ENCODE measurements at regions not wholly inside any gene's neighbourhood (a gene's known extent, or its start where the extent isn't known, plus 50 kb on each side); places are given as distances from the start of the nearest gene placed in this dataset.

GRCh38 chr1:55280731-55281130, 65.6 kb upstream of the USP24 start:
- H3K9me3 ChIP-seq (ENCODE audit: control insufficient read depth in 4 of 4, insufficient read depth in 3 of 4, low read length in 3 of 4) = no peaks in the 10 kb centered on the region
- no peak for TF ChIP-seq CTCF (IDR thresholded peaks at IDR 0.05; ENCODE audit: control extremely low read depth, extremely low read depth)
- H3K4me3 ChIP-seq = no peak overlapping the region
- no peaks in the 10 kb centered on the region for H3K27me3 ChIP-seq (ENCODE audit: control insufficient read depth in 3 of 3, insufficient read depth in 3 of 3, low read length in 2 of 3)
- WGBS, 2 donors = 84 to 86% methylated on average over 2 of the region's 2 CpGs
- peaks cover 0 to 3% (median 0%) of the 10 kb centered on the region in 5 donors for H3K4me1 ChIP-seq (ENCODE audit: control insufficient read depth in 5 of 5, insufficient read depth in 5 of 5, low read length in 5 of 5)
- H3K9ac ChIP-seq (ENCODE audit: insufficient read depth in 1 of 2, low read length in 2 of 2) = no peak overlapping the region
- DNase-seq (no peak), ATAC-seq (ENCODE audit: insufficient read depth, low FRiP score) (no peak)
- H3K36me3 ChIP-seq (ENCODE audit: control insufficient read depth in 4 of 4, insufficient read depth in 4 of 4, low read length in 4 of 4) = no peaks in the 10 kb centered on the region
- H3K27ac ChIP-seq (ENCODE audit: low read depth in 1 of 2, low read length in 1 of 2) = no peak overlapping the region

GRCh38 chr1:55279627-55280026, 64.5 kb upstream of the USP24 start:
- Histone ChIP-seq H3K27ac (ENCODE audit: low read depth in 1 of 2, low read length in 1 of 2) (no peak overlapping the region), H3K9me3 (ENCODE audit: control insufficient read depth in 4 of 4, insufficient read depth in 3 of 4, low read length in 3 of 4) (no peaks in the 10 kb centered on the region), H3K4me1 (ENCODE audit: control insufficient read depth in 5 of 5, insufficient read depth in 5 of 5, low read length in 5 of 5) (peaks cover 0 to 3% (median 0%) of the 10 kb centered on the region in 5 donors), H3K36me3 (ENCODE audit: control insufficient read depth in 4 of 4, insufficient read depth in 4 of 4, low read length in 4 of 4) (no peaks in the 10 kb centered on the region), H3K9ac (ENCODE audit: insufficient read depth in 1 of 2, low read length in 2 of 2) (no peak overlapping the region), H3K27me3 (ENCODE audit: control insufficient read depth in 3 of 3, insufficient read depth in 3 of 3, low read length in 2 of 3) (no peaks in the 10 kb centered on the region), H3K4me3 (no peak overlapping the region)
- ATAC-seq (ENCODE audit: insufficient read depth, low FRiP score) = no peak
- WGBS, 2 donors = 94 to 100% methylated on average over 3 of the region's 3 CpGs
- no peak for TF ChIP-seq CTCF (IDR thresholded peaks at IDR 0.05; ENCODE audit: control extremely low read depth, extremely low read depth)
- no peak for DNase-seq

- no peak overlapping the region for H3K9ac ChIP-seq (ENCODE audit: insufficient read depth in 1 of 2, low read length in 2 of 2)
Measured at GRCh38 chr1:55278378-55278777, 63.2 kb upstream of the USP24 start.

More at GRCh38 chr1:55278378-55278777, 63.2 kb upstream of the USP24 start:
- Histone ChIP-seq H3K9me3 (ENCODE audit: control insufficient read depth in 4 of 4, insufficient read depth in 3 of 4, low read length in 3 of 4) (no peaks in the 10 kb centered on the region), H3K4me1 (ENCODE audit: control insufficient read depth in 5 of 5, insufficient read depth in 5 of 5, low read length in 5 of 5) (peaks cover 0 to 3% (median 0%) of the 10 kb centered on the region in 5 donors), H3K4me3 (no peak overlapping the region), H3K36me3 (ENCODE audit: control insufficient read depth in 4 of 4, insufficient read depth in 4 of 4, low read length in 4 of 4) (no peaks in the 10 kb centered on the region), H3K27me3 (ENCODE audit: control insufficient read depth in 3 of 3, insufficient read depth in 3 of 3, low read length in 2 of 3) (no peaks in the 10 kb centered on the region), H3K27ac (ENCODE audit: low read depth in 1 of 2, low read length in 1 of 2) (no peak overlapping the region)
- no peak for ATAC-seq (ENCODE audit: insufficient read depth, low FRiP score)
- WGBS, 2 donors = 45 to 48% methylated on average over 2 of the region's 2 CpGs
- no peak for TF ChIP-seq CTCF (IDR thresholded peaks at IDR 0.05; ENCODE audit: control extremely low read depth, extremely low read depth)
- DNase-seq = no peak
